Psoas muscle (tissue), 7 donors: ENCODE measurements at regions not wholly inside any gene's neighbourhood (a gene's known extent, or its start where the extent isn't known, plus 50 kb on each side); places are given as distances from the start of the nearest gene placed in this dataset.

ENCODE experiments used
- ATAC-seq, 4 donors: fragments of 200-7000 bp; cut with Tn5 transposase; one replicate each; pipeline ENCODE4 v1.9.1; 2020; ENCODE audit warnings: moderate library complexity in 3 of 4, mild to moderate bottlenecking in 2 of 4
- DNase-seq, 2 donors: peaks; one replicate each; pipeline ENCODE4 v3.0.0-alpha.2; 2020
- H3K27ac ChIP-seq: fragments of 200-600 bp; one replicate; pipeline ENCODE4 v1.8.0; 2022
- H3K27me3 ChIP-seq, 3 donors: fragments of 200-600 bp in 1 of 3; one replicate each; pipeline versions ENCODE4 v1.6.1 to v1.8.0; 2013 to 2022; ENCODE audit warnings: low read length in 2 of 3, mild to moderate bottlenecking in 2 of 3, moderate library complexity in 1 of 3; ENCODE audit not compliant: insufficient read depth in 3 of 3
- H3K36me3 ChIP-seq, 2 donors: fragments of 200-600 bp in 1 of 2; one replicate each; pipeline versions ENCODE4 v1.6.1 to v1.8.0; 2013 to 2022; ENCODE audit warnings: low read depth in 1 of 2, mild to moderate bottlenecking in 1 of 2, moderate library complexity in 1 of 2; ENCODE audit not compliant: insufficient read depth in 1 of 2
- H3K4me1 ChIP-seq: fragments of 200-600 bp; one replicate; pipeline ENCODE4 v1.8.0; 2022
- H3K4me3 ChIP-seq: fragments of 200-600 bp; one replicate; pipeline ENCODE4 v1.8.0; 2022; ENCODE audit warnings: mild to moderate bottlenecking
- H3K9me3 ChIP-seq: fragments of 200-600 bp; one replicate; pipeline ENCODE4 v1.8.0; 2022
- CTCF ChIP-seq: fragments of 200-600 bp; IDR thresholded peaks from one replicate; pipeline ENCODE4 v1.8.0; 2022; ENCODE audit warnings: antibody characterized with exemption
- WGBS, 3 donors: extraction: QIAGEN DNeasy Blood & Tissue Kit; methylation state at CpG; one replicate each; pipeline versions ENCODE4 v1.1.6 to v1.1.7; 2013; 5-methylcytosine and 5-hydroxymethylcytosine counted together
- intact Hi-C, 2 donors: fragments of 100-400 bp; cut with DNase I; formaldehyde crosslinking; loops; one replicate each; pipeline versions ENCODE4 v1.11.0 to v1.14.2; 2022
- donor health status: healthy with polysubstance abuse.
- donor health status: DM: no; HTN: no; CAD: no; lungs with moderate emphysema.
- donor health status: Bipolar disorder and iron deficiency.
- donor health status: healthy.
- donor health status: DM: yes; HTN: yes; CAD: no.
- donor health status: DM: no; HTN: no; CAD: no.
- donor health status: DM: yes; HTN: yes; CAD: no.

DNA sequence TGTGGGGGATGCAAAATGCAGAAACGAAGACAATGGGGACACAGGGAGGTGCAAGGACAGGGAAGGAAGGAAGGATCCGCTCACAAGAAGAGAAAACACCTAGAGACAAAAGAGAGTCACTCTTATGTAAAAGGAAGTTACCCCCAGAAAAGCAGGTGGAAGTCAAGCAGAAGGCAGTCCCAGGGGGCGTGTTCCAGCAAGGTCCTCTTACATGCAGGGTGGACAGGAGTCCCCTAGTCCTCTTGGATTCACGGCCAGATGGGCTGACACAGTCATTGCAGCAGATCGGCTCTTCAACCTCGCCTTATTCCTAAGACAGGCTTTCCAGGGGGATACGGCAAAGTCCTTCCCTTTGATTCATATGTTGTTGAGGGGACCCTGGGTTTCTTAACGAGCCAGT lies 83.9 kb upstream of the SPATA13 start:
- Histone ChIP-seq H3K4me3 (no peak overlapping the region), H3K36me3 (no peaks in the 10 kb centered on the region), H3K27me3 (peaks cover 0 to 2% (median 0%) of the 10 kb centered on the region in 3 donors), H3K27ac (no peak overlapping the region), H3K4me1 (no peaks in the 10 kb centered on the region), H3K9me3 (no peaks in the 10 kb centered on the region)
- ATAC-seq (no peak), DNase-seq (no peak)
- TF ChIP-seq CTCF = no peak
- WGBS, 3 donors = 57 to 70% (median 64%) methylated on average over 8 of the region's 8 CpGs
- intact Hi-C loops = no loop called here

GRCh38 chr13:24080134-24080533 lies 80.4 kb upstream of the SPATA13 start:
- Histone ChIP-seq H3K4me1 (no peaks in the 10 kb centered on the region), H3K4me3 (no peak overlapping the region), H3K27me3 (peaks cover 0 to 2% (median 0%) of the 10 kb centered on the region in 3 donors), H3K27ac (no peak overlapping the region), H3K9me3 (no peaks in the 10 kb centered on the region), H3K36me3 (no peaks in the 10 kb centered on the region)
- WGBS, 3 donors = 76 to 80% (median 78%) methylated on average over 5 of the region's 5 CpGs
- DNase-seq (no peak), ATAC-seq (no peak)
- TF ChIP-seq CTCF = no peak
- intact Hi-C loops = no loop called here

GRCh38 chr13:24081387-24081786 lies 79.1 kb upstream of the SPATA13 start:
- DNase-seq (no peak), ATAC-seq (no peak)
- no peak overlapping the region for H3K27ac ChIP-seq
- H3K4me3 ChIP-seq = no peak overlapping the region
- TF ChIP-seq CTCF = no peak
- no peaks in the 10 kb centered on the region for H3K4me1 ChIP-seq
- peaks cover 0 to 2% (median 0%) of the 10 kb centered on the region in 3 donors for H3K27me3 ChIP-seq
- no peaks in the 10 kb centered on the region for H3K36me3 ChIP-seq
- WGBS, 3 donors = 92 to 97% (median 95%) methylated on average over 2 of the region's 2 CpGs
- no peaks in the 10 kb centered on the region for H3K9me3 ChIP-seq
- intact Hi-C loops = no loop called here

- no peaks in the 10 kb centered on the region for H3K36me3 ChIP-seq
- H3K4me3 ChIP-seq = no peak overlapping the region
- WGBS, 3 donors = 76 to 98% (median 96%) methylated on average over 5 of the region's 5 CpGs
- no peak overlapping the region for H3K27ac ChIP-seq
- no peaks in the 10 kb centered on the region for H3K4me1 ChIP-seq
- no peak for ATAC-seq
- no peaks in the 10 kb centered on the region for H3K9me3 ChIP-seq
- no peak for DNase-seq
- TF ChIP-seq CTCF = no peak
- intact Hi-C loops = no loop called here
- H3K27me3 ChIP-seq = peaks cover 0 to 3% (median 0%) of the 10 kb centered on the region in 3 donors
These were observed 77.4 kb upstream of the SPATA13 start for GRCh38 chr13:24083141-24083540.

DNA sequence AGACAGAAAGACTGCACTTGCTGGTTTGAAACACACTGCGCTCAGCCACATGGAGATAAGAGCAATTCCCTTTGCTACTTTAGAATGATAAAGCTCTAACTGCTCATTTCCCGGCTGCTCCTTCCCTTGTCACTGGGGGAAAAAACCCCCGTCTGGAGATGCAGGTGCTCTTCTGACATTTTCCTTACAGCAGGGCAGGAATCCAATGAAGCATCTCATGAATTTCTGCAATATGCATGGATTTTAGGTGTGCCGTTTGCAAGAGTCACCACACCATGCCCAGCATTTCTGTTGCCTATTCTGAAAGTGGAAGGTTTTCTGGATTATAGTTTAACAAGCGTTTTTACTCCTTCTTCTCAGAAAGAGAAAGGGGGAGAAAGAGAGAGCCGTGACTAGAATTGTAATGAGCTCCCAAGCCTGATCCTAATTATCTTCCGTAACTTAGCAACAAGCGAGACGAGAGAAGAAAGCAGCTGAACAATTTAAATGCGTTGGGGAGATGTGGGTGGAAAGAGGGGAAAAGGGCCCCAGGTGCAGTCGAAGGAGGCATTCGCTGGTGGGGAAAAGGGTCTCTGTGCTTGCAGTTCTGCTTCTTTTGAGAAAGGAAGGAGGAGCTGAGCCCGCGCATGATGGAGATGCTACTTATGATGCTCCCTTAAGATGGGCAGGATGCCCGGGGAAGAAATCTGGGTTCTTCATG lies 76.6 kb upstream of the SPATA13 start:
- ATAC-seq (no peak), DNase-seq (no peak)
- H3K27ac ChIP-seq = no peak overlapping the region
- H3K36me3 ChIP-seq = no peaks in the 10 kb centered on the region
- TF ChIP-seq CTCF = no peak
- no peak overlapping the region for H3K4me3 ChIP-seq
- 59 to 66% (median 60%) methylated on average over 15 of the region's 15 CpGs for WGBS, 3 donors
- peaks cover 0 to 3% (median 0%) of the 10 kb centered on the region in 3 donors for H3K27me3 ChIP-seq
- H3K4me1 ChIP-seq = no peaks in the 10 kb centered on the region
- intact Hi-C loops = no loop called here
- H3K9me3 ChIP-seq = no peaks in the 10 kb centered on the region
